HG03108 (cell line): ENCODE measurements at regions not wholly inside any gene's neighbourhood (a gene's known extent, or its start where the extent isn't known, plus 50 kb on each side); places are given as distances from the start of the nearest gene placed in this dataset.
"Not testable (repeated sequence)": the region's sequence is repeated elsewhere in the genome, so short reads cannot be mapped to it uniquely, and the experiment has no call there.

Source experiments
- ATAC-seq: cut with Tn5 transposase; IDR thresholded peaks from one replicate; pipeline ENCODE4 v1.9.1; 2021; ENCODE audit warnings: moderate library complexity; ENCODE audit not compliant: unreplicated experiment

DNA sequence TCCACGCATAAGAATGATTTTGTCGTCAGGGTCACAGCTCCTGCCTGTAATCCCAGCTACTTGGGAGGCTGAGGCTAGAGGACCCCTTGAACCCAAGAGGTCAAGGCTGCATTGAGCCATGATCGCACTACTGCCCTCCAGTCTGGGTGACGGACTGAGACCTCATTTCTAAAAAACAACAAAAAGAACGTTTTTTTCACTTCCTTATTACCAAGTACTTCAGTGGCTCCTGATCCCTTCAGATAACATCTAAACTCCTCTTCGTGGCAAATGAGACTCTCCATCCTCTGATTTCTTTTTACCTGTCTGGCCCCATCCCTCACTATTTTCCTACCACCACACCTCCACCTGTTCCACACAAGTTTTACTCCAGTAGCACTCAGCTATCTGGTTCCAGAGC lies 105.4 kb upstream of the TLK1 start:
- no peak for ATAC-seq

DNA sequence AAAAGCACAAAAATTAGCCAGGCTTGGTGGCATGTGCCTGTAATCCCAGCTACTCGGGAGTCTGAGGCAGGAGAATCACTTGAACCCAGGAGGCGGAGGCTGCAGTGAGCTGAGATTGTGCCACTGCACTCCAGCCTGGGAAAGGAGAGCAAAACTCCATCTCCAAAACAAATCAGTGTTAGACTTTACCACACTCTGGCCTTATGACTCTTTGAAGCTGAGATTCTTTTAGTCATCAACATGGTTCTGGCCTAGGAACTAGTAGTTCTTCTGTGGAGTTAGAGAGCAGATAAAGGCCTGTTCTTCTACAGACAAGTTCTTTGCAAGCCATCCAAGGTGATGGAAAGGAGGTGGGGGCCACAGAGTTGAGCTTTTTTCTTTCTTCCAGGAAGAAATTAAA lies 100.8 kb upstream of the TLK1 start:
- not testable (repeated sequence) for ATAC-seq

DNA sequence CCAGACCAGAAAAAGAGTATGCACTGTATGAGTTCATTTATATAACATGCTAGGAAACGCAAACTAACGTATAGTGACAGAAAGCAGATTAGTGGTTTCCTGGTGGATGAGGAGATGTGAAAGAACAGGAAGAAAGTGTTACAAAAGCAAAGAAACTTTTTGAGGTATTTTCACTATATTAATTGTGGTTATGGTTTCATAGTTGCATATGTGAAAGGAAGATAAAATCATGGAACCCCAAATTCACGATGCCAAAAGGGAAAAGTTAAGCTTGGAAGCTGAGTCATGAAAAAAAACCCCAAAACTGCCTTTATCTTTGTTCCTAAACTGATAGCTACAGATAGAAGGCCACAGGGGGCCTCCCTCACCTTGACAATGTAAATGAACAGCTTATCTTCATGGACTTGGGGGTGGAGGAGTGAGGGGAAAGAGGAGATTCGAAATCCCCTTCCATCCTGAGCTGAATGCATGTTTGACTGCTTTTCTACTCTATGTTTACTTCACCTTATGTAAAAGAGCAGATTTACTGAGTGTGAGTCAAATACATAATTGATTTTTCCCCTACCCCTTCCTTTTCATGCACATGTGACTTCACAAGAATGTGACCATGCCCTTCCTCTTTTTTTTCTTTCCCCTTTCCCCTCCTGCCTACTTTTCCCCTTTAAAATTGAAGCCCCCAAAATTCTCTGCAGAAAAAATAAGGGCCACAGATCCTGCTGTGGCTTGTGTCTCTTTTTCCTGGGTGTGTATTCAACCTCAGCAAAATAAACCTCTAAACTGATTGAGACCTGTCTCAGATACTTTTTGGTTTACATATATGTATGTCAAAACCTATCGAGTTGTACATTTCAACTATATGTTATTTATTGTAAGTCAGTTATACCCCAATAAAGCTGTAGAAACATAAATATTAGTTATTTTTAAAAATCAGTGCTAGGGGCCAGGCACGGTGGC lies 100.1 kb upstream of the TLK1 start:
- ATAC-seq = no peak

DNA sequence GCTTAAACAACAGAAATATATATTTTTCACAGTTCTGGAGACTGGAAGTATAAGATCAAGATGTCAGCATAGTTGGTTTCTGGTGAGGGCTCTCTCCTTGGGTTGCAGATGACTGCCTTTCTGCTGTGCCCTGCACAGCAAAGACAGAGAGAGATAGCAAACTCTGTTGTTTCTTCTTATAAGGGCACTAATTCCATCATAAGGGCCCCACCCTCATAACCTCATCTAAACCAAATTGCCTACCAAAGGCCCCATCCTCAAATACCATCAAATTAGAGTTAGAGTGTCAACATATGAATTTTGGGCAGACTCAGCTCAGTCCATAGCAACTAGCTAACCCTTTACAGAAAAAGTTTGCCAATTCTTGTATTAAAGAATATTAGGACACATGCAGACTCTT lies 94.0 kb upstream of the TLK1 start:
- ATAC-seq = no peak

DNA sequence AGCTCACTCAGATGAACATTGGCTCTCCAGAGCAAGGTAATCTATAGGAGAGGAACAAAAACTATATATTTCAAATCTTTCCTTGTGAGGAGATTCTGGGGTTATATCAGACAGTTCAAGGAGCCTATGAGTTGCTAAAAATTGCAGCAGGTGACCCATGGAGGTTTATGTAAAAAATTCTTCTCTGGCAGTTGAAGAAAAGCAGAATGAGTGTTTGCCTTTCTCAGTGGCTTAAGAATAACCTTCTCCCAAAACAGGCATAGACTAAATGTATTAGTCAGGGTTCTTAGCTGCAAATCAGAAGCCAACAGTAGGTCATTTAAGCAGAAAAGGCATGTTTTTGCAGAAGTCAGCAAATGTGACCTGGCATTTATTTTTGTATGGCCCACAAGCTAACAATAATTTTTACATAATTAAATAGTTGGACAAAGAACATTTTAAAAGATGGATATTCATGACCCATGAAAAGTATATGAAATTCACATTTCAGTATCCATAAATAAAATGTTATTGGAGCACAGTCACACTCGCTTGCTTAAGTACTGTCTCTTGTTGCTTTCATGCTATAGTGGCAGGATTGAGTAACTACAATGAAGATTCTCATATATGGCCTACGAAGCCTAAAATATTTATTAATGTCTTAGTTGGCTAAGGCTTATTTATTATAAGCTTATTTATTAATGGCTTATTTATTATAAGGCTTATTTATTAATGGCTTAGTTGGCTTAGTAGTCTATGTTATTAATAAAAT lies 93.4 kb upstream of the TLK1 start:
- no peak for ATAC-seq

DNA sequence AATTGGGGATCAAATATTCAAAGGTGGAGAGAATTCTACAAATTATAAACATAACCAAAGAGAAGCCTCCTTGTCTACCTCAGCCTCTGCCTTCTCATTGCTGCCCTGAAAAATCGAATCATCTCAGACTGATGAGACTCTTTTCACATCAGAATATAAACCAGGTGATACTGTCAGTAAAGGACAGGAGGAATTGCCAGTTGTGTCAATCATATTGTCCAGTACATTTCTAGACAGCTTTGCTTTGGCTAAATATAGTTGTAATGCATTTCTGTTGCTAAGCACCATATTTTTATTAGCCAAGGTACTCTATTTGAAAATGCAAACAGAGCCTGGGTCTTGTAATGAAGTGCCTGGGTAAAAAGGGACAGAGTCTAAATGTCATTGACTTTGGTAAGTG lies 92.6 kb upstream of the TLK1 start:
- ATAC-seq = no peak

DNA sequence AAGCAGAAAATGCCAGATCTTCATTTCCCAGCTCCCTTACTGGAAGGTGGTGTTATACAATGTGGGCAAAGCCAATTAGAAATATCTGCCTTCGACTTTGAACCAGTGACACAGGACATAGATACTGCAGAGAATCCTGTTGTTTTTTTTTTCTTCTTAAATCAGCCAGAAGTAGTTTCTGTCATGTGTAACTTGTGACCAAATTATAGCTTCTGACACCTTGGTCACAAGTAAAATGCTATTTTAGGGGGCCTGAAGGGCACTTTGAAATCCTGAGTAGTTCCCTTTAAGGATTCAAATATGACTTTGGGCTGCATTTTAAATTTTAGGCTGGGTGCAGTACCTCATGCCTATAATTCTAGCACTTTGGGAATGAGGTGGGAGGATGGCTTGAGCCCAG lies 89.0 kb upstream of the TLK1 start:
- ATAC-seq = no peak

DNA sequence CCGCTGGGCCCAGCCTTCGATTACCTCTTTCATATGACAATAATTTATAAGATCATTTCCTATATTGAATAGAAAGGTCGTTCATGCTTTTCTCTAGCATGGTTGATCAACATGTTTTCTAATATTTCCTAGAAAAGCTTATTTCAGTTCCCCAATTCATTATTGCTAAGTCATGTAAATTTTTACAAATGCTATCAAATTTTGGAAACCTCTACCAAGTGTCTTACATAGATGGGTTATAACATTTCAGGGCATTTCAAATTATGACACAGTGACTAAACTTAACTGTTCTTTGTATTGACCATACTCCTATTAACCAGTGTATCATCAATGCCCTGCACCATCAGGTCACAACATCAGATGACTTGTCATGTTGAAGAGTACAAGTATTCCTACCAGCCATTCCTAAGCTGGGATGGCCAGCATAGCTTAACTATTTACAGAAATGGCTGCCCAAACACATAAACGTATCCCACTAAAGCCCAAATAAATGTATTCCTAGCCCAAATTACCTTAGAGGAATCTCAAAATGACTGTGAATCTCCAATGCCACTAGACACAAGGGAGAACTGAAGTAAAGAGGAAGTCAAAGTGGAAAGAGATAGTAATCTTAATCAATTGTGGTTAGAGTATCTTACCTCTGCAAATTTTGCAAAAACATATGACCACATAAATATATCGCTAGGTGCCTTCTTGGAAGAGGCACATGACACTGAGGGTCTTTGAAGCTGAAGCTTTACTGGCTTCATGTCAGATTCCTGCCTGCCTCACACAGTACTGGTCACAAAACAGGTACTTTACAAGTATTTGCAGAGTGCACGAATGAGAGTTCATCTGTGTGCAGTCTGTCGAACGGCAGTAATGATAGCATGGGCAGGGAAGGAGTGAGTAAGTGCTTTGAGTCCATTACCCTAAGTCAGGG lies 87.3 kb upstream of the TLK1 start:
- ATAC-seq = no peak

DNA sequence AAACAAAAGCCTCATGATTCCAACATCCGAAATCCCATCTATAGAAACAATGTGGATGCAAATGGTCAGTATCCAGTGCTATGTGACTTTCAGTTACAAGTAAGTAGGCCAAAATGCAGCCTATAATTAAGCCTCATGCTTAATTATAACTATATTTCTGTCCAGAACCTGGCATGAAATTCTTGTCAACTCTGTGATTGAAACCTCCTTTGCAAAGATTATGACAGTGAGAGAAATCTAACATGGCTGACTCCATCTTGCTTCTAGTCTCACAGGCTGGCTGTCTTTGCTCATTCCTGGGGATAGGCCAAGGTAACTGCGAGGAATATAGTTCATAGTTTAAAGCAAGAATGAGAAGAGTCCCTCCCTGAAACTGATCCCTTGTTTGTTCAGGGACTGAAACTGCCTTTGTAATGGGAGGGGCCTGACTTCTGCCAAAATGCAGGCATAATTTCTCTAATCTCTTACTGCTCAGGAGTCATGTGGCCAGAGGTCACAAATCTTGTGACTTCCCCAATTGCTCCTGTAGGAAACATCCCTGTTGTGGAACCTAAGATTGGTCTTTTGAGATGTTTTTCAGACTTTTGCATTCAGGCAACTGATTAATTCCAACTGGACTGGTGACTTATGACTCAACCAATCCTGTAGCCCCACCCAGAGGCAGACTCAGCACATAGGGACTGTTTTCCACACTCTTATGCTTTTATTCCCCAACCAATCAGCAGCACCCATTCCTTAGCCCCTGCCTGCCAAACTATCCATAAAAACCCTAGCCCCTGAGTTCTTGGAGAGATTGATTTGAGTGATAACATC lies 84.5 kb upstream of the TLK1 start:
- ATAC-seq = no peak

DNA sequence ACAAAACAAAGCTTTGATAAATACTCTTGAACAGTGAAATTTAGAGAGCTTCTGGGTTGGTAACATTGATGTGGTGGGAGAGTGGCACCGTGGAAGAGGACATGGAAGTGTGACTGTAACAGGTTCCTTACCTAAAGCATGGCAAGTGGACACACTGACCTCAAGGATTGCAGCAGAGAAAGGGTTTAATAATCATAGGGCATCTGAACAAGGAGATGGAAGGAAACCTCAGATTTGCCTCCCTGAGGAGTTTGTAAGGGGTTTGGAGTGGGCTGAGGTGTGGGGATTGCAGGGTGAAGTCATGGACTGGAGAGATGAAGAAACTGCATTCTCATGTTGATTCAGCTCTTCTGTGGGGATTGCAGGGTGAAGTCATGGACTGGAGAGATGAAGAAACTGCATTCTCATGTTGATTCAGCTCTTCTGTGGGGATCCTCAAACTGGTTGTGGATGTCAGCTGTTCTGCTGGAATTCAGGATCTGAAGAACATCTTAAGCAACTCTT lies 83.8 kb upstream of the TLK1 start:
- no peak for ATAC-seq

DNA sequence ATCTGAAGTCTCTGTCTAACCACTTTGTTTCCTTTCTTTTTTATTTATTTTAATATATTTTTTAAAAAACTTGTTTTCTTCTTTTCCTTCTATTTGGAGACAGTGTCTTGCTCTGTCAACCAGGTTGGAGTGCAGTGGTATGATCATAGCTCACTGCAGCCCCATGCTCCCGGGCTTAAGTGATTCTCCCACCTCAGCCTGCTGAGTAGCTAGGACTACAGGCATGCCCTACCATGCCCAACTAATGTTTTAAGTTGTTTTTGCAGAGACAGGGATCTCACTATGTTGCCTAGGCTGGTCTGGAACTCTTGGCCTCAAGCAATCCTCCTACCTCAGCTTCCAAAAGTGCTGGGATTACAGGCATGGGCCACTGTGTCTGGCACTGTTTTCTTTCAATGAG lies 81.1 kb upstream of the TLK1 start:
- ATAC-seq = no peak

DNA sequence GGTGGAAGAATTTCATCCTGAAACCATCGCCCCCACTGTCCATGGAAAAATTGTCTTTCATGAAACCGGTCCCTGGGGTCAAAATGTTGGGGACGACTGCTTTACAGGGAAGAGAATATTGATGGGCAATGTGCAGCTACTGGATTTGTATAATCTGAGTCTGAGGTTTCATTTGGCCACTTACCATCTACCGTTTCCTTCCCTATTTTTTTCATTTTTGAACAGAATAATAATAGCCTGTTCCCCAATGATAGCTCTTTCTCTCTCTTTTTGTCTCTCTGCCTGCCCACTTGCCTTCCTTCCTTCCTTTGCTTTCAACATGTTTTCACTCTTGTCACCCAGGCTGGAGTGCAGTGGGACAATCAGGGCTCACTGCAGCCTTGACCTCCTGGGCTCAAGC lies 78.3 kb upstream of the TLK1 start:
- ATAC-seq = no peak

DNA sequence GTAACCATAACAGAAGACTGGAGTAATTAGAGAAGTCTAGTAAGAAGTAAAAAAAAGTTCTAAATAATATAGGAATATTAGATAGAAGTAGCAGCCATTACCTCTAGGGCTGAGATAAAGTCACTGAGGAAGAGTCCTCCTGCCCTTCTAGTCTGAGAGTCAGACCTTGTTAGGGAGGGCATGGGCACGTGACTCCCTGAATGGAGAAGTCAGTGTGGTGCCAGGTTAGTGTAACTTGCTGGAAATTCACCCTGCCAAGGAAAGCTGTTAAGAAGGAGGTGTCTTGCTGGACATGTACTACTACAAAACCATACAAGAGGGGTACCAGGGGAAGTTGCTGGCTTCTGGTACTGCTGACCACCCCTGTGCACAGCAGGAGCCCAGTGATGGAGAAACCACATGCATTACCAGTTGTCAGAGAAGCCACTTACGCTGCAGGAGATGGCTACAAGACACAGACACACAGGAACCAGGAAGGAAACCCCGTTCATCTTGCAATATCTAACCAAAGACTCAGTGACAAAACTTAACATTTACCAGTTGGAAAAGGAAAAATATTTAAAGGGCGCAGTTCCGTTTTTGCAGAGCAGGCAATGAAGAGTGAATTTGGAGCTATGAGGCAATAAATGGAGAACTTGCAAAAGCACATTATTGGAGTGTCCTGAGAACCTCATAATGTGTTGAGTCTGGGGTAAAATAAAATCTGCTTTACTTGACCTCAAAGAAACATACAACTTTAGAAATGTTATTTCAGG lies 77.2 kb upstream of the TLK1 start:
- no peak for ATAC-seq

DNA sequence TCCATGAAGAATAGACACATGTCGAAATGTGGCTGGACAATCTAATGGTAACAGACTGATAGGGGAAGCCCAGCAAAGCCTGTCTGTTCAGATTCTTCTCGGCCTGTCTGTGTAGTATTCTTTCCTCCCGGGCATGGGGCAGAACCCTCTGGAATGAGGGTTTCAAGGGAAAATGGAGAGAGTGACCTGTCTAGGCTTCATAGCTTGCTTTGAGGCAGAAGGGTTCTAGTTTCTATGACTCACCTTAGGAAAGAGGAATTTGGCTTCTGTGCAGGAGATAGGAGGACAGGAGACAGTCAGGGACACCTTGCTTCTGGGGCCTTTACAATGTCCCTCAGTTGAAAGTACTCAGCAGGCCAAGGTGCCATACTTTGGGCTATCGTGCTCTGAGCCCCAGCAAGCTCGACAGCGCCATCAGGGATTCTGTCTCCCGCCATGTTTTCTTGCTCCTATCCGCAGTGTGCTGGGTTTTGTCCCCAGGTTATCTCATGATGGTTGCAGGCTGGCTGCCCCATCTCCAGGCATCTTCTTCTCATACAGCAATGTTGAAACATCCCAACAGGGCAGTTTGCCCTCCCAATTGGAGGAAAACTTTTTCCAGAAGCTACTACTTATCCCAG lies 74.7 kb upstream of the TLK1 start:
- ATAC-seq = no peak

DNA sequence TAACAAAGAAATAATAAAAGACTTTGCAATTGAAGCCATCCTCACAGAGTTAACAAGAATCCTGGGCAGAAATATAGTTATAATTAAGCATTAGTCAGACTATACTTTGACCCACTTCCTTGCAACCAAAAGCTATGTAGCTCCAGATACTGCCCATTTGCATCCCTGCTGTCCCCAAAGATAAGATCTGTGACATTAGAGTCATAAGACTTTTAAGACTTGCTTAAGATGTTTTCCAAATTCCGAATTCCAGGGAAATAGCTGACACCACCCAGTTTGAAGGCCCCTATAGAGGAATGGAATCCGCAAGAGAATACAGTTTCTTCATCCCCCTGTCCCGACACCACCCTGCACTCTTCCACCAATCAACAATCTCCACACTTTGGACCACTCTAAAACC lies 69.5 kb upstream of the TLK1 start:
- ATAC-seq = no peak

DNA sequence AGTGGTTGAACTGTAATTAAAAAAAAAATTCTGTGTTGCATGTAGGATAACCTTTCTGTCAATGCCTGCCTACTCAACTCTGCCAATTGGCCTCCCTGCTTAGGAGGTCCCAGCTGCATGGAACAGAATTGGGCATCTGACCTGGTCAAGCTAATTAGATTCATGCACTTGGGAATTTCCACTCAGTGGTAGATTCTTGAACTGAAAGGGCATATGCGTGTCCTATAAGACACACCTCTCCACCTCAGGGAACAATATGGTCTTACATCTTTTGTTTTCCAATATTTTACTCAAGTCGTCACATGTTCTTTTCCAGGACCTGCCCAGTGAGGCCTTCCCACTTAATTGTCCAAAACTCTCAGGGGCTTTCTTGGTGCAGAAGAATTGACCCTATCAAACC lies 68.1 kb upstream of the TLK1 start:
- no peak for ATAC-seq

DNA sequence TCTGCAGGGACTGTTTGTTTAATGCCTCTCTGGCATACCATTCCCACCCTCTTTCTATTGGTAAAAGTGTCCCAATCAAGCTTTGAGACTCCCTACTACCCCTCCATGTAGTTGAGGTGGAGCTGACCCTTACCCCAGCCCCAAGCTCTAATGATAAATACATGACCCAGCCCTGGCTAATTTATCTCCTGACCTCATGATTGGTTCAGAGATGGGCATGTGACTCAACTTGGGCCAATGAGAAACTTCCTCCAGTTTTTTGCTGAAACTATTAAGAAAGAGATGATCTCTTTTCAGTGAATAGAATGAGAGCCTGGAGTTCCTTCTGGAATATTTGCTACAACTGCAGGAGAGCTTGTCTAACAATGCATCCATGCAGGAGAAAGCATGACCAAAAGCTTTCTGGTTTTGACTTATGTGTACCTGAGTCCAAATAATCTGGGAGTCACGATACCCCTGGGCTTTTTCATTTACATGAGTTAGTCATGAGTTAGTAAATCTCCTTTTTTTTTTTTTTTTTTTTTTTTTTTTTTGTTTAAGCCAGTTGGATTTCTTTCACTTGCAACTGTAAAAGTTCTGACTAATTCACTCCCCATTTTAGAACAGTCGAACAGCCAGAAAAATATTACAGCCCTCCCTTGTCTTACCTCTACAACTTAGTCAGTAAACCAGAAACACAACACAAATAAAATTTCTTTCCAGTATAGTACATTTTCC lies 66.5 kb upstream of the TLK1 start:
- ATAC-seq = no peak

DNA sequence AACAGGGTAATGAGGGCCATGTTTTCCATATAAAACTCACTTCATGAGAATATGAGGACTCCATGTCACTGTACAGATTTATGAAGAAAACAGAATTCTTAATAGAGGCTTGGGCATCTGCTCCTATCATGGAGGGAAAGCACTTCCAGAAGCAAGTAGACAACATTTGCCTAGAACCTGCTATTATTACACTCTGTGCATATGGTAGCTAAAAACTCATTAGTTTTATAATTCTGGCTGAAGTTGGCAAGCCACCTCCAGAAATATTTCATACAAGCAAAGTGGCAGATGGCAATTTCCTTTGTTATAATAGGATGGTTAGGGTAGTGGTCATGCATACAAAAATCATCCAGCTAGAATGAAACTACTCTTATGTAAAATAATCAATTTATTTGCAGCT lies 65.8 kb upstream of the TLK1 start:
- no peak for ATAC-seq
